GM18907 (cell line): ENCODE measurements at regions not wholly inside any gene's neighbourhood (a gene's known extent, or its start where the extent isn't known, plus 50 kb on each side); places are given as distances from the start of the nearest gene placed in this dataset.

Source experiments
- ATAC-seq: cut with Tn5 transposase; IDR thresholded peaks from one replicate; pipeline ENCODE4 v1.9.1; 2021; ENCODE audit warnings: mild to moderate bottlenecking, moderate library complexity; ENCODE audit not compliant: unreplicated experiment

GRCh38 chr15:36313736-36314280, 265.6 kb upstream of the CDIN1 start:
- ATAC-seq: no peak

- no peak for ATAC-seq
Observed at GRCh38 chr15:36315649-36316048, 263.8 kb upstream of the CDIN1 start.

GRCh38 chr15:36323615-36324014, 255.8 kb upstream of the CDIN1 start:
- ATAC-seq: no peak

GRCh38 chr15:36325206-36325605, 254.2 kb upstream of the CDIN1 start:
- ATAC-seq: no peak

- ATAC-seq: no peak
Observed at GRCh38 chr15:36329592-36329991, 249.8 kb upstream of the CDIN1 start.

GRCh38 chr15:36330598-36330997, 248.8 kb upstream of the CDIN1 start:
- ATAC-seq: no peak

- no peak for ATAC-seq
Observed at GRCh38 chr15:36331531-36332275, 247.7 kb upstream of the CDIN1 start.

- ATAC-seq: no peak
Observed at GRCh38 chr15:36332301-36332700, 247.1 kb upstream of the CDIN1 start.

GRCh38 chr15:36332896-36333295, 246.5 kb upstream of the CDIN1 start:
- ATAC-seq: no peak

GRCh38 chr15:36334059-36334458, 245.4 kb upstream of the CDIN1 start:
- ATAC-seq: no peak

GRCh38 chr15:36335224-36335623, 244.2 kb upstream of the CDIN1 start:
- ATAC-seq: no peak

- ATAC-seq: no peak
Observed at GRCh38 chr15:36335659-36336058, 243.8 kb upstream of the CDIN1 start.

- ATAC-seq: no peak
Observed at GRCh38 chr15:36344887-36345286, 234.5 kb upstream of the CDIN1 start.

- ATAC-seq: no peak
Observed at GRCh38 chr15:36347272-36347858, 232.1 kb upstream of the CDIN1 start.

GRCh38 chr15:36356466-36356865, 223.0 kb upstream of the CDIN1 start:
- ATAC-seq: no peak

GRCh38 chr15:36356978-36357601, 222.3 kb upstream of the CDIN1 start:
- no peak for ATAC-seq

GRCh38 chr15:36358094-36358493, 221.3 kb upstream of the CDIN1 start:
- no peak for ATAC-seq

GRCh38 chr15:36358523-36358922, 220.9 kb upstream of the CDIN1 start:
- no peak for ATAC-seq

- no peak for ATAC-seq
Observed at GRCh38 chr15:36359286-36359685, 220.1 kb upstream of the CDIN1 start.

GRCh38 chr15:36361351-36361870, 218.0 kb upstream of the CDIN1 start:
- ATAC-seq: no peak

GRCh38 chr15:36362509-36362915, 216.9 kb upstream of the CDIN1 start:
- no peak for ATAC-seq

GRCh38 chr15:36363335-36363734, 216.1 kb upstream of the CDIN1 start:
- ATAC-seq: no peak
